Transverse colon (tissue), 4 donors: ENCODE measurements at regions not wholly inside any gene's neighbourhood (a gene's known extent, or its start where the extent isn't known, plus 50 kb on each side); places are given as distances from the start of the nearest gene placed in this dataset.
A peak's percentile ranks its signal among the peaks of the same experiment; 100 is the strongest.

Experiments used
- DNase-seq: peaks from one replicate; pipeline ENCODE4 v3.0.0-alpha.2; 2019
- H3K27ac ChIP-seq, 4 donors: fragments of 200-600 bp; sonication (generic); 2 replicates each; pipeline ENCODE4 v1.5.1; 2016 to 2018; ENCODE audit warnings: inconsistent platforms in 4 of 4
- H3K27me3 ChIP-seq: fragments of 200-600 bp; sonication (generic); 2 replicates; pipeline ENCODE4 v1.5.1; 2017; ENCODE audit warnings: inconsistent platforms
- H3K36me3 ChIP-seq, 4 donors: fragments of 200-600 bp; sonication (generic); 2 replicates each; pipeline ENCODE4 v1.5.1; 2017 to 2019; ENCODE audit warnings: inconsistent platforms in 4 of 4
- H3K4me1 ChIP-seq, 4 donors: fragments of 200-600 bp; sonication (generic); 2 replicates each; pipeline ENCODE4 v1.5.1; 2017 to 2020; ENCODE audit warnings: inconsistent platforms in 4 of 4
- H3K4me3 ChIP-seq, 4 donors: fragments of 200-600 bp; sonication (generic); 1 replicate in 1 of 4; 2 replicates in 3 of 4; pipeline versions ENCODE4 v1.5.1 to v1.6.1; 2017 to 2019; ENCODE audit warnings: inconsistent platforms in 4 of 4
- H3K9me3 ChIP-seq, 2 donors: fragments of 200-600 bp; sonication (generic); 2 replicates each; pipeline ENCODE4 v1.5.1; 2017 to 2019; ENCODE audit warnings: inconsistent platforms in 2 of 2
- EP300 ChIP-seq: sonication (generic); formaldehyde crosslinking; IDR thresholded peaks from one replicate; pipeline ENCODE4 v1.6.1; 2017; ENCODE audit warnings: antibody characterized with exemption, low read depth
- POLR2A ChIP-seq: fragments of 450-650 bp; IDR thresholded peaks from one replicate; pipeline ENCODE4 v1.6.1; 2016; ENCODE audit warnings: antibody characterized with exemption, mild to moderate bottlenecking, moderate library complexity
- POLR2AphosphoS5 ChIP-seq, 3 donors: sonication (generic); formaldehyde crosslinking; IDR thresholded peaks; one replicate each; pipeline ENCODE4 v1.6.1; 2016; ENCODE audit warnings: antibody characterized with exemption in 3 of 3
- WGBS, 2 donors: methylation state at CpG; one replicate each; pipeline ENCODE4 v1.1.5; 2018; ENCODE audit warnings: low coverage in 1 of 2; 5-methylcytosine and 5-hydroxymethylcytosine counted together
- in situ Hi-C, 4 donors: fragments of 200-750 bp; cut with MboI; loops; one replicate each; pipeline versions ENCODE4 v1.15.0 to v1.15.1; 2017; ENCODE audit warnings: low sequenced_read_pairs in 3 of 4, low pct_ligation_motif_present in 1 of 4, low pct_unique_long_range_greater_than_20kb in 1 of 4
- intact Hi-C: fragments of 100-400 bp; cut with DNase I; formaldehyde crosslinking; loops from one replicate; pipeline ENCODE4 v1.15.1; 2023; ENCODE audit warnings: low total_unique reads
- TF ChIP-seq, protein P1 (sequence below), 5 experiments: fragments of 200-600 bp in 3 of 5; fragments of 450-650 bp in 2 of 5; sonication (generic) in 3 of 5; IDR thresholded peaks; 1 replicate in 2 of 5; 2 replicates in 3 of 5; pipeline ENCODE4 v1.5.1; 2016 to 2017; ENCODE audit warnings: antibody characterized with exemption in 5 of 5, inconsistent platforms in 3 of 5, mild to moderate bottlenecking in 2 of 5, moderate library complexity in 1 of 5

DNA sequence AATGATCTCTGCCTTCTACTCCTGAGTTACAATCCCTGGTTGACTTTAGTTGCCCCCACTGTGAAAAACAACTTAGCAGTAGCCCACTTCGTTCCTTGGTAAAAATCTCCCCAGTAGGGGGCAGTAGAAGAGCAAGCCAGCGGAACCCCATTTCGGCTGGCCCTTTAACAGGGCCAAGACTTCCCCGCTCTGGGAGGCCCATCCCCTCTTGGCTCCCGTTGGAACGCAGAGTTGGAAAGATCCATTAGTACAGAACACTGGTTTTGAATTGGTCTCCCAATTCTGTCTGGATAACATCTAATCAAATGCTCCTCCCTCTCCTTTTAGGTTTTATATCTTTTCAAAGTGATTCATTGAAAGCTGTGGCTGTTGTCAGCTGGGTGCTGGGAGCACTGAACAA is 1133.3 kb downstream of the BCL11B start:
- Histone ChIP-seq H3K27ac (no peak overlapping the region), H3K4me3 (no peak overlapping the region), H3K4me1 (no peaks in the 10 kb centered on the region), H3K27me3 (peaks cover 41% of the 10 kb centered on the region), H3K36me3 (no peaks in the 10 kb centered on the region), H3K9me3 (no peaks in the 10 kb centered on the region)
- TF ChIP-seq POLR2AphosphoS5 (IDR thresholded peaks at IDR 0.05) = no peak
- TF ChIP-seq, protein P1, sequence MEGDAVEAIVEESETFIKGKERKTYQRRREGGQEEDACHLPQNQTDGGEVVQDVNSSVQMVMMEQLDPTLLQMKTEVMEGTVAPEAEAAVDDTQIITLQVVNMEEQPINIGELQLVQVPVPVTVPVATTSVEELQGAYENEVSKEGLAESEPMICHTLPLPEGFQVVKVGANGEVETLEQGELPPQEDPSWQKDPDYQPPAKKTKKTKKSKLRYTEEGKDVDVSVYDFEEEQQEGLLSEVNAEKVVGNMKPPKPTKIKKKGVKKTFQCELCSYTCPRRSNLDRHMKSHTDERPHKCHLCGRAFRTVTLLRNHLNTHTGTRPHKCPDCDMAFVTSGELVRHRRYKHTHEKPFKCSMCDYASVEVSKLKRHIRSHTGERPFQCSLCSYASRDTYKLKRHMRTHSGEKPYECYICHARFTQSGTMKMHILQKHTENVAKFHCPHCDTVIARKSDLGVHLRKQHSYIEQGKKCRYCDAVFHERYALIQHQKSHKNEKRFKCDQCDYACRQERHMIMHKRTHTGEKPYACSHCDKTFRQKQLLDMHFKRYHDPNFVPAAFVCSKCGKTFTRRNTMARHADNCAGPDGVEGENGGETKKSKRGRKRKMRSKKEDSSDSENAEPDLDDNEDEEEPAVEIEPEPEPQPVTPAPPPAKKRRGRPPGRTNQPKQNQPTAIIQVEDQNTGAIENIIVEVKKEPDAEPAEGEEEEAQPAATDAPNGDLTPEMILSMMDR (IDR thresholded peaks at IDR 0.05) = peak; percentile 46 to 61 (median 53)
- intact Hi-C loops = no loop called here
- 11% methylated on average over 6 of the region's 6 CpGs; no CpG with 5 or more reads in 1 of the 2 donors for WGBS, 2 donors
- peak; percentile 10 for DNase-seq
- in situ Hi-C loops = loop anchor here in 2 of 4 donors (25.0 kb wide), 1 partner anchor 1124 kb away; the partner anchor contains the start of gene BCL11B (in 2 of the 2)

DNA sequence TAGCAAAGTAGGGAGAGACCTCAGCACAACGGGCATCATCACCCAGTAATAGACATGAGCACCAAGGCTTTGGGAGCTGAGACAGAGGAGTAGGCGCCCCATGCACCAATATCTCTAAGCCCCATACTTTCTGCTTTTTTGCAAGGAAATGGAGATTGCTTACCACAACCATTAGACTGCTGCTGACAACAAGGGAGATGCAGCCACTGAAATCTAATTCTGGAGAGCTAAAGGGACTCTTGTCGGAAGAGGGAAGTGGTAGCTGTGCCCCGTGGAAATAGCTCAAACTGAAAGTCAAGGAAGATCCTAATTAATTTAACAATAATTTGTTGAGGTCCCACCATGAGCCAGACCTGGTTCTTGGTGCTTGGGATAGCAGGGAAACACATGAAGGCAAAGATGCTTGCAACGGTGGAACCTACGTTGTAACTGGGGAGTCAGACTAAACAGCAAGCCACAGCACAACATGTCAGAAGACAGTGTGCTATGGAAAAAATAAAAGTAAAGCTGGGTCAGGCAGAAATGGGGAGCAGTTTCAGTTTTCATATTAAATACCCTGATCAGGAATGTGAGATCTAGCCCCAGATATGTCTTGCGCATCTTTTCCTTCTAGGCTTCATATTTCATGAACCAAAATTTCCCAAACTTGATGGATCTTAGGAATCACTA is 1131.0 kb downstream of the BCL11B start:
- no peak overlapping the region for H3K4me3 ChIP-seq
- H3K27ac ChIP-seq = no peak overlapping the region
- H3K9me3 ChIP-seq = no peaks in the 10 kb centered on the region
- no peaks in the 10 kb centered on the region for H3K4me1 ChIP-seq
- no peak for DNase-seq
- peaks cover 24% of the 10 kb centered on the region for H3K27me3 ChIP-seq
- intact Hi-C loops = no loop called here
- 65 to 82% methylated on average over 3 to 7 of the region's 7 CpGs for WGBS, 2 donors
- in situ Hi-C loops = loop anchor here in 2 of 4 donors (25.0 kb wide), 1 partner anchor 1121 kb away; the partner anchor contains the start of gene BCL11B (in 2 of the 2)
- no peaks in the 10 kb centered on the region for H3K36me3 ChIP-seq
- TF ChIP-seq POLR2A (no peak), POLR2AphosphoS5 (IDR thresholded peaks at IDR 0.05) (no peak), EP300 (no peak)
- TF ChIP-seq, protein P1 (IDR thresholded peaks at IDR 0.05) = no peak

DNA sequence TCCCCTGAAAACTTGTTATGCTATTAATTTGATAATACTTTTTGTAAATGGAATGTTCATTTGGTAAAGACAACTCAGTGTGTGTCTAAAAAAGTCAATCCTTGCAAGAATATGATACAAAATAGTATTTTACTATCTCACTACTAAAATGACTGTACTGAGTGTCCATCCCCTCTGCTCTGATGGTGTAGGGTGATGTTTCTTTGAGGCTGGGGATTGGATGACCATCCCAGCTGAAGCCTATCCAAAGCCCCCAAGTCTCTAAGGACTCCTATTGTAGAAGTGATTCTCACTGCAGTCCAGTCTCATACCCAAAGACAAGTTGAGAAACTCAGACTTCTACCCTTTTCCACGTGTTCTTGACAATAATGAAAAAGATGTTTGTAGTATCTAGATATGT is 1128.4 kb downstream of the BCL11B start:
- whole genome bisulfite sequencing, 2 donors = 33 to 68% methylated on average over 1 of the region's 1 CpG
- H3K9me3 ChIP-seq = no peaks in the 10 kb centered on the region
- in situ Hi-C loops (loop anchor here in 2 of 4 donors (25.0 kb wide), 1 partner anchor 1119 kb away; the partner anchor contains the start of gene BCL11B (in 2 of the 2)), intact Hi-C loops (no loop called here)
- H3K4me1 ChIP-seq = no peaks in the 10 kb centered on the region
- no peaks in the 10 kb centered on the region for H3K36me3 ChIP-seq
- no peak overlapping the region for H3K4me3 ChIP-seq
- TF ChIP-seq EP300 (no peak), POLR2AphosphoS5 (IDR thresholded peaks at IDR 0.05) (no peak), POLR2A (no peak)
- TF ChIP-seq, protein P1 (IDR thresholded peaks at IDR 0.05) = no peak
- H3K27me3 ChIP-seq = no peaks in the 10 kb centered on the region
- DNase-seq = no peak
- H3K27ac ChIP-seq = no peak overlapping the region

DNA sequence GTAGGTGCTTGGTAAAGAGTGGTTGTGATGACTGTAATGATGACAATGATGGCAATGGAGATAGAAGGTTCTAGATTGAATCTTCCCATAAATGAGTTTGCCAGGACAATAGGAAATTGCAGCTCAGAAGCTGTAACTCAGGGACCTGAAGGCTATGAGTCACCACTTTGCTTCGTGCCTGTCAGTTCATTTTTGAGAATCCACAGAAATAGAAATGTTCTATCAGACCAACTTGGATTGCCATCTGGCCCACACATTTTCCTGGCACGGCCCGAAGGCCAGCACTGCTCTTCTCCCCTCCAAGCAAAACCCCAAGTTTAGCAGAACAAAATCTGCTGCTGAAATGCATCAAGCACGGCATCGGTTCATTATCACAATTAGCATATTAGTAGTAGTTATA is 1127.0 kb downstream of the BCL11B start:
- Histone ChIP-seq H3K27me3 (no peaks in the 10 kb centered on the region), H3K9me3 (no peaks in the 10 kb centered on the region), H3K27ac (no peak overlapping the region), H3K4me3 (no peak overlapping the region), H3K4me1 (no peaks in the 10 kb centered on the region), H3K36me3 (no peaks in the 10 kb centered on the region)
- in situ Hi-C loops = loop anchor here in 2 of 4 donors (25.0 kb wide), 1 partner anchor 1117 kb away; the partner anchor contains the start of gene BCL11B (in 2 of the 2)
- intact Hi-C loops = no loop called here
- WGBS, 2 donors = 70 to 85% methylated on average over 5 of the region's 5 CpGs
- no peak for TF ChIP-seq POLR2A
- TF ChIP-seq, protein P1 (IDR thresholded peaks at IDR 0.05) = no peak
- no peak for TF ChIP-seq EP300
- no peak for TF ChIP-seq POLR2AphosphoS5 (IDR thresholded peaks at IDR 0.05)
- no peak for DNase-seq
